MM.1S (cell line): ENCODE measurements at regions not wholly inside any gene's neighbourhood (a gene's known extent, or its start where the extent isn't known, plus 50 kb on each side); places are given as distances from the start of the nearest gene placed in this dataset.

Experiments
- DNase-seq: peaks from one replicate; pipeline ENCODE4 v3.0.0-alpha.2; 2015
- H2AFZ ChIP-seq: fragments of 300-600 bp; sonication (generic); 2 replicates; pipeline ENCODE4 v1.6.0; 2016; ENCODE audit warnings: antibody characterized with exemption, low read length
- H3F3A ChIP-seq: fragments of 300-600 bp; sonication (generic); 2 replicates; pipeline ENCODE4 v1.6.1; 2016; ENCODE audit warnings: mild to moderate bottlenecking, antibody characterized with exemption, low read length, moderate library complexity, mixed read lengths; ENCODE audit not compliant: insufficient read depth
- H3K27ac ChIP-seq: fragments of 300-600 bp; sonication (generic); 2 replicates; pipeline ENCODE4 v1.5.1; 2016; ENCODE audit warnings: mild to moderate bottlenecking, low read length
- H3K27me3 ChIP-seq: fragments of 300-600 bp; sonication (generic); replicated peaks from 2 replicates; pipeline ENCODE4 v1.6.0; 2016; ENCODE audit warnings: low read length; ENCODE audit not compliant: insufficient read depth
- H3K36me3 ChIP-seq: fragments of 300-600 bp; sonication (generic); replicated peaks from 2 replicates; pipeline ENCODE4 v1.6.1; 2016; ENCODE audit warnings: mild to moderate bottlenecking, low read length, mixed read lengths; ENCODE audit not compliant: insufficient read depth
- H3K4me1 ChIP-seq: fragments of 300-600 bp; sonication (generic); 2 replicates; pipeline ENCODE4 v1.6.1; 2016; ENCODE audit warnings: low read length, mixed read lengths
- H3K4me2 ChIP-seq: fragments of 300-600 bp; sonication (generic); 2 replicates; pipeline ENCODE4 v1.6.0; 2016; ENCODE audit warnings: low read depth, low read length
- H3K4me3 ChIP-seq: fragments of 300-600 bp; sonication (generic); 2 replicates; pipeline ENCODE4 v1.5.1; 2016; ENCODE audit warnings: low read length, mixed read lengths
- H3K79me2 ChIP-seq: fragments of 300-600 bp; sonication (generic); 2 replicates; pipeline ENCODE4 v1.6.1; 2016; ENCODE audit warnings: mixed run types, low read length, mixed read lengths
- H3K9ac ChIP-seq: fragments of 300-600 bp; sonication (generic); 2 replicates; pipeline ENCODE4 v1.6.1; 2016; ENCODE audit warnings: low read length, mixed read lengths
- H3K9me2 ChIP-seq: fragments of 300-600 bp; sonication (generic); replicated peaks from 2 replicates; pipeline ENCODE4 v1.6.1; 2016; ENCODE audit warnings: mild to moderate bottlenecking, low read length, mixed read lengths; ENCODE audit not compliant: insufficient read depth
- H3K9me3 ChIP-seq: fragments of 300-600 bp; sonication (generic); replicated peaks from 2 replicates; pipeline ENCODE4 v1.6.1; 2016; ENCODE audit warnings: mild to moderate bottlenecking, low read length, mixed read lengths; ENCODE audit not compliant: insufficient read depth
- H4K20me1 ChIP-seq: fragments of 300-600 bp; sonication (generic); 2 replicates; pipeline ENCODE4 v1.6.1; 2016; ENCODE audit warnings: mild to moderate bottlenecking, low read length, moderate library complexity, mixed read lengths; ENCODE audit not compliant: insufficient read depth
- EZH2 ChIP-seq: fragments of 300-600 bp; sonication (generic); optimal IDR thresholded peaks from 2 replicates; pipeline ENCODE3; 2017; ENCODE audit warnings: low read depth, mild to moderate bottlenecking, antibody characterized with exemption, low read length, mixed read lengths
- EZH2phosphoT487 ChIP-seq: fragments of 300-600 bp; sonication (generic); IDR thresholded peaks from 2 replicates; pipeline ENCODE4 v1.6.1; 2018; ENCODE audit warnings: antibody characterized with exemption, low read length
- TF ChIP-seq, protein P1 (sequence below): fragments of 300-600 bp; sonication (generic); IDR thresholded peaks from 2 replicates; pipeline ENCODE4 v1.5.1; 2016; ENCODE audit warnings: antibody characterized with exemption, low read length, mixed read lengths

DNA sequence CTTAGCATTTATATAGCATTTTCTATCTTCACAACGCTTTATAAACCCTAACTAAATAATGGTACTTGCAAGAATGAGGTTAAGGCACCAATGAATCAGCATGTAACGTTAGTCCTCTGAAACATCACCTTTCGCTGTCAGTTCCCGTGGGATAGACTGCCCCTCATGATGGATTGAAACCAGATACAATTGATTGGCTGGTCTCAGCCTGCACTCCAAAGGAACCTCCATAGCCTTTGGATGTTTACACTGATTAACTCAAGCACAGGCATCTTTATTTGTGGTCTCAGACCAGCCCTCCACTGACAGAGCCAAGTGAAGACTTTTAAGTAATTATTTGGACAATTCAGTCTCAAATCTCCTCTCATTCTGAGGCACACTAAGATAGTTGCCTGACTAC, 1339.4 kb upstream of the WWC1 start:
- DNase-seq, result no peak
- Histone ChIP-seq H3K27ac (no peak overlapping the region), H3K9me2 (no peaks in the 10 kb centered on the region), H3K9me3 (no peaks in the 10 kb centered on the region), H3K27me3 (no peaks in the 10 kb centered on the region), H3K4me2 (no peak overlapping the region), H3K36me3 (no peaks in the 10 kb centered on the region), H3K4me1 (no peaks in the 10 kb centered on the region), H2AFZ (no peak overlapping the region), H3K79me2 (no peaks in the 10 kb centered on the region), H3K4me3 (no peak overlapping the region), H3K9ac (no peak overlapping the region), H3F3A (no peaks in the 10 kb centered on the region), H4K20me1 (no peaks in the 10 kb centered on the region)
- TF ChIP-seq, protein P1, sequence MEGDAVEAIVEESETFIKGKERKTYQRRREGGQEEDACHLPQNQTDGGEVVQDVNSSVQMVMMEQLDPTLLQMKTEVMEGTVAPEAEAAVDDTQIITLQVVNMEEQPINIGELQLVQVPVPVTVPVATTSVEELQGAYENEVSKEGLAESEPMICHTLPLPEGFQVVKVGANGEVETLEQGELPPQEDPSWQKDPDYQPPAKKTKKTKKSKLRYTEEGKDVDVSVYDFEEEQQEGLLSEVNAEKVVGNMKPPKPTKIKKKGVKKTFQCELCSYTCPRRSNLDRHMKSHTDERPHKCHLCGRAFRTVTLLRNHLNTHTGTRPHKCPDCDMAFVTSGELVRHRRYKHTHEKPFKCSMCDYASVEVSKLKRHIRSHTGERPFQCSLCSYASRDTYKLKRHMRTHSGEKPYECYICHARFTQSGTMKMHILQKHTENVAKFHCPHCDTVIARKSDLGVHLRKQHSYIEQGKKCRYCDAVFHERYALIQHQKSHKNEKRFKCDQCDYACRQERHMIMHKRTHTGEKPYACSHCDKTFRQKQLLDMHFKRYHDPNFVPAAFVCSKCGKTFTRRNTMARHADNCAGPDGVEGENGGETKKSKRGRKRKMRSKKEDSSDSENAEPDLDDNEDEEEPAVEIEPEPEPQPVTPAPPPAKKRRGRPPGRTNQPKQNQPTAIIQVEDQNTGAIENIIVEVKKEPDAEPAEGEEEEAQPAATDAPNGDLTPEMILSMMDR, result no peak
- TF ChIP-seq EZH2phosphoT487, result no peak
- no peak for TF ChIP-seq EZH2

- no peaks in the 10 kb centered on the region for H3K27me3 ChIP-seq
- H3K79me2 ChIP-seq, result no peaks in the 10 kb centered on the region
- no peak overlapping the region for H3K4me3 ChIP-seq
- H3F3A ChIP-seq, result no peaks in the 10 kb centered on the region
- H3K9me2 ChIP-seq, result no peaks in the 10 kb centered on the region
- no peaks in the 10 kb centered on the region for H3K4me1 ChIP-seq
- TF ChIP-seq, protein P1, result no peak
- TF ChIP-seq EZH2, result no peak
- TF ChIP-seq EZH2phosphoT487, result no peak
- H3K4me2 ChIP-seq, result no peak overlapping the region
- H3K9me3 ChIP-seq, result no peaks in the 10 kb centered on the region
- no peak overlapping the region for H2AFZ ChIP-seq
- H3K9ac ChIP-seq, result no peak overlapping the region
- no peaks in the 10 kb centered on the region for H4K20me1 ChIP-seq
- no peaks in the 10 kb centered on the region for H3K36me3 ChIP-seq
- DNase-seq, result no peak
- no peak overlapping the region for H3K27ac ChIP-seq
Measured at GRCh38 chr5:166957782-166958181, 1333.7 kb upstream of the WWC1 start.

- TF ChIP-seq EZH2 (no peak), EZH2phosphoT487 (no peak)
- TF ChIP-seq, protein P1, result no peak
- Histone ChIP-seq H3K27me3 (no peaks in the 10 kb centered on the region), H3K9me2 (no peaks in the 10 kb centered on the region), H3F3A (no peaks in the 10 kb centered on the region), H3K79me2 (no peaks in the 10 kb centered on the region), H3K27ac (no peak overlapping the region), H3K9ac (no peak overlapping the region), H2AFZ (no peak overlapping the region), H3K4me2 (no peak overlapping the region), H4K20me1 (no peaks in the 10 kb centered on the region), H3K4me3 (no peak overlapping the region), H3K36me3 (no peaks in the 10 kb centered on the region), H3K4me1 (no peaks in the 10 kb centered on the region), H3K9me3 (no peaks in the 10 kb centered on the region)
- no peak for DNase-seq
Measured at GRCh38 chr5:166959766-166960165, 1331.7 kb upstream of the WWC1 start.
